K562 (cell line): ENCODE measurements at regions not wholly inside any gene's neighbourhood (a gene's known extent, or its start where the extent isn't known, plus 50 kb on each side); places are given as distances from the start of the nearest gene placed in this dataset.

Source experiments
- CEBPB ChIP-seq: fragments of 450-650 bp; IDR thresholded peaks from 2 replicates; pipeline ENCODE4 v1.6.1; 2016; ENCODE audit warnings: missing genetic modification characterization, missing compliant biosample characterization
- CHCHD3 ChIP-seq: fragments of 250-450 bp; sonication (Bioruptor Pico); IDR thresholded peaks from 2 replicates; pipeline ENCODE4 v2.1.2; 2022; ENCODE audit warnings: mild to moderate bottlenecking
- EZH2 ChIP-seq: IDR thresholded peaks from 2 replicates; pipeline ENCODE4 v1.6.1; 2012; ENCODE audit warnings: low read depth, mild to moderate bottlenecking, inconsistent platforms, low read length, borderline replicate concordance
- FOXJ2 ChIP-seq: fragments of 200-800 bp; sonication (Bioruptor generic); IDR thresholded peaks from 2 replicates; pipeline ENCODE4 v1.6.1; 2016; ENCODE audit warnings: missing genetic modification characterization, missing compliant biosample characterization
- ID3 ChIP-seq, 2 experiments: fragments of 250-450 bp in 1 of 2; fragments of 450-650 bp in 1 of 2; sonication (Bioruptor Pico) in 1 of 2; IDR thresholded peaks; 2 replicates each; pipeline versions ENCODE4 v1.6.1 to v1.8.0; 2016 to 2021; ENCODE audit warnings: mild to moderate bottlenecking in 2 of 2, moderate library complexity in 2 of 2, missing compliant biosample characterization in 1 of 2, missing genetic modification characterization in 1 of 2
- NRF1 ChIP-seq, 2 experiments: fragments of 450-650 bp; IDR thresholded peaks in 1 of 2; conservative IDR thresholded peaks in 1 of 2; 2 replicates each; pipeline ENCODE4 v1.6.1; 2014; ENCODE audit warnings: mild to moderate bottlenecking in 2 of 2
- POLR2A ChIP-seq: fragments of 450-650 bp; conservative IDR thresholded peaks from 2 replicates; pipeline ENCODE4 v1.6.1; 2016
- TARDBP ChIP-seq: fragments of 450-650 bp; IDR thresholded peaks from 2 replicates; pipeline ENCODE4 v1.6.1; 2016
- ZFP1 ChIP-seq: fragments of 450-650 bp; formaldehyde crosslinking; IDR thresholded peaks from 2 replicates; pipeline ENCODE4 v1.4.0; 2020; ENCODE audit warnings: mild to moderate bottlenecking, mixed read lengths
- ZNF274 ChIP-seq: IDR thresholded peaks from 2 replicates; pipeline ENCODE4 v1.6.1; 2011; ENCODE audit warnings: low read depth, mild to moderate bottlenecking, low read length, moderate library complexity, borderline replicate concordance
- ZNF830 ChIP-seq: fragments of 250-450 bp; sonication (Bioruptor Pico); IDR thresholded peaks from 2 replicates; pipeline ENCODE4 v1.5.0; 2021; ENCODE audit warnings: mild to moderate bottlenecking
- TF ChIP-seq, protein P1 (sequence below): IDR thresholded peaks from 3 replicates; pipeline ENCODE4 v1.6.1; 2011; ENCODE audit warnings: borderline replicate concordance, mild to moderate bottlenecking; ENCODE audit not compliant: insufficient read length, insufficient read depth
- TF ChIP-seq, protein P2 (sequence below), 3 experiments: IDR thresholded peaks in 2 of 3; conservative IDR thresholded peaks in 1 of 3; 2 replicates each; pipeline ENCODE4 v1.5.1; 2011 to 2012; ENCODE audit warnings: low read length in 3 of 3, mild to moderate bottlenecking in 3 of 3, control low read depth in 2 of 3, improper control_type of control experiment in 1 of 3, inconsistent platforms in 1 of 3, low read depth in 1 of 3, mixed read lengths in 1 of 3, moderate library complexity in 1 of 3; ENCODE audit not compliant: insufficient read depth in 2 of 3

DNA sequence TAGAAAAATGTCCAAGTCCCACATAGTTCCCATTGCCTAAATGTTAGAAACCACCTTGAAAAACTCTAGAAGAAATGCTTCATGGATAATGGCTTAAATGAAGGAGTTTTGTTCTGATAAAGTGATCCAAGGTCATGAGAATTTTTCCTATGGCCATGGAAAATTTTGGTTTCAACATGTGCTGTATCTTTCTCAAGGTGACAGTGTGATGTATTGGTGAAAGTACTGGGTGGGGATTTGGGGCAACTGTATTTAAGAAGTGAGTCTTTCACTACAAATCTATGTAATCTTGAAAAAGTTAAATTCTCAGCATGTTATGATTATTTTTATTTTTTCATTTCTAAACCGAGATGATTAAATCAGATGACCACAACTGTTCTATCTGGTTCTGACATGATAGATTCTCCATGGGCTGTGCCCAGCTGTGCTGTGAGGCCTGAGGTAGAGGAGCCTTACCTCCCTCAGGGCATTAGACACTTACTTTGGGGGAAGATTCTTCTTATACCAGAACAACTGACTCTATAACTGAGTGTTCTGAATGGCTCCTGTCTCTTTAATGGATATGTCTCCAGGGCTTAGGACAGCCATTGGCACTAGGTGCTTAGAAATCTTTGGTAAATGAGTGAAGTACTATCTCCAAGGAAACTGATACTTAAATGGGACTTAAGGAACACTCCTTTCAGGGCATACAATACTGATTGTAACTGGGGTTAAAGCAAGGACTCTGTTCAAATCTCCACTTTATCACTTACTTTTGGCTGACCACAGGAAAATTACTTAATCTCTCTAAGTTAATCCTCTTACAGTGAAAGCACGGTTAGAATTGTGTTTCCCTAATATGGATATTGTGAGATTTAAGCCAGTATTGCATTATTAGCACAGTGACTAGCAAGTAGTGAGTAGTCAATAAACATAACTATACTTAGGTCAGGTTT is 397.4 kb upstream of the MEF2C start:
- TF ChIP-seq, protein P1, sequence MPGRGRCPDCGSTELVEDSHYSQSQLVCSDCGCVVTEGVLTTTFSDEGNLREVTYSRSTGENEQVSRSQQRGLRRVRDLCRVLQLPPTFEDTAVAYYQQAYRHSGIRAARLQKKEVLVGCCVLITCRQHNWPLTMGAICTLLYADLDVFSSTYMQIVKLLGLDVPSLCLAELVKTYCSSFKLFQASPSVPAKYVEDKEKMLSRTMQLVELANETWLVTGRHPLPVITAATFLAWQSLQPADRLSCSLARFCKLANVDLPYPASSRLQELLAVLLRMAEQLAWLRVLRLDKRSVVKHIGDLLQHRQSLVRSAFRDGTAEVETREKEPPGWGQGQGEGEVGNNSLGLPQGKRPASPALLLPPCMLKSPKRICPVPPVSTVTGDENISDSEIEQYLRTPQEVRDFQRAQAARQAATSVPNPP, result no peak
- no peak for TF ChIP-seq ZFP1
- TF ChIP-seq TARDBP, result no peak
- TF ChIP-seq, protein P2, sequence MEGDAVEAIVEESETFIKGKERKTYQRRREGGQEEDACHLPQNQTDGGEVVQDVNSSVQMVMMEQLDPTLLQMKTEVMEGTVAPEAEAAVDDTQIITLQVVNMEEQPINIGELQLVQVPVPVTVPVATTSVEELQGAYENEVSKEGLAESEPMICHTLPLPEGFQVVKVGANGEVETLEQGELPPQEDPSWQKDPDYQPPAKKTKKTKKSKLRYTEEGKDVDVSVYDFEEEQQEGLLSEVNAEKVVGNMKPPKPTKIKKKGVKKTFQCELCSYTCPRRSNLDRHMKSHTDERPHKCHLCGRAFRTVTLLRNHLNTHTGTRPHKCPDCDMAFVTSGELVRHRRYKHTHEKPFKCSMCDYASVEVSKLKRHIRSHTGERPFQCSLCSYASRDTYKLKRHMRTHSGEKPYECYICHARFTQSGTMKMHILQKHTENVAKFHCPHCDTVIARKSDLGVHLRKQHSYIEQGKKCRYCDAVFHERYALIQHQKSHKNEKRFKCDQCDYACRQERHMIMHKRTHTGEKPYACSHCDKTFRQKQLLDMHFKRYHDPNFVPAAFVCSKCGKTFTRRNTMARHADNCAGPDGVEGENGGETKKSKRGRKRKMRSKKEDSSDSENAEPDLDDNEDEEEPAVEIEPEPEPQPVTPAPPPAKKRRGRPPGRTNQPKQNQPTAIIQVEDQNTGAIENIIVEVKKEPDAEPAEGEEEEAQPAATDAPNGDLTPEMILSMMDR (IDR thresholded peaks at IDR 0.05 in 2 of 3, conservative IDR thresholded peaks at IDR 0.05 in 1 of 3; ENCODE audit: insufficient read depth in 2 of 3, low read depth in 1 of 3, low read length in 3 of 3), result no peak
- no peak for TF ChIP-seq CEBPB (tag)
- no peak for TF ChIP-seq ZNF274
- no peak for TF ChIP-seq FOXJ2 (tag)
- TF ChIP-seq ZNF830 (CRISPR knock-in tag), result no peak
- no peak for TF ChIP-seq EZH2
- no peak for TF ChIP-seq CHCHD3
- TF ChIP-seq NRF1 (conservative IDR thresholded peaks at IDR 0.05 in 1 of 2, IDR thresholded peaks at IDR 0.05 in 1 of 2), result no peak
- TF ChIP-seq ID3 (CRISPR knock-in tag; IDR thresholded peaks at IDR 0.05), result no peak
- no peak for TF ChIP-seq ID3 (tag; IDR thresholded peaks at IDR 0.05)
- no peak for TF ChIP-seq POLR2A
